ENCODE measurements at regions not wholly inside any gene's neighbourhood (a gene's known extent, or its start where the extent isn't known, plus 50 kb on each side); places are given as distances from the start of the nearest gene placed in this dataset.
A peak's percentile ranks its signal among the peaks of the same experiment; 100 is the strongest.
"Not testable (repeated sequence)": the region's sequence is repeated elsewhere in the genome, so short reads cannot be mapped to it uniquely, and the experiment has no call there.

DNA sequence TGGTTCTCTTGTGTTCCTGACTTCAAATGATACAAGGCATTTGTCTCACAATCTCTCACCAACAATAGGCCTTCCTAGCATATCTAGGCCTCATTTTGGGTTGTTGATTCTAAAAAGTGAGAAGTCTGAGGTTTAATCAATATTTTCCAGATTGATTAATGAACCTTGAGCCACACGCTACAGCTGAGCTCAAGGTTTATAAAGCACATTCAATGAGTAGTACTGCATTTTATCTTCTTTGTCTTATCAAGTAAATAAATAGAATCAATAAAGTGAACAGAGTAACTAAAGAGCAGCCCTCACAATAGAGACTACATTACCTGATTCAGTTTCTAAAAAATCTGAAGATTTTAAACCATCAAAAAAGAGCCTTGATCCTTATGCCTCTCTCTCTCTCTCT, 407.5 kb upstream of the CLEC14A start:
- H3K4me3 ChIP-seq, result no peak overlapping the region
- TF ChIP-seq, protein P1, sequence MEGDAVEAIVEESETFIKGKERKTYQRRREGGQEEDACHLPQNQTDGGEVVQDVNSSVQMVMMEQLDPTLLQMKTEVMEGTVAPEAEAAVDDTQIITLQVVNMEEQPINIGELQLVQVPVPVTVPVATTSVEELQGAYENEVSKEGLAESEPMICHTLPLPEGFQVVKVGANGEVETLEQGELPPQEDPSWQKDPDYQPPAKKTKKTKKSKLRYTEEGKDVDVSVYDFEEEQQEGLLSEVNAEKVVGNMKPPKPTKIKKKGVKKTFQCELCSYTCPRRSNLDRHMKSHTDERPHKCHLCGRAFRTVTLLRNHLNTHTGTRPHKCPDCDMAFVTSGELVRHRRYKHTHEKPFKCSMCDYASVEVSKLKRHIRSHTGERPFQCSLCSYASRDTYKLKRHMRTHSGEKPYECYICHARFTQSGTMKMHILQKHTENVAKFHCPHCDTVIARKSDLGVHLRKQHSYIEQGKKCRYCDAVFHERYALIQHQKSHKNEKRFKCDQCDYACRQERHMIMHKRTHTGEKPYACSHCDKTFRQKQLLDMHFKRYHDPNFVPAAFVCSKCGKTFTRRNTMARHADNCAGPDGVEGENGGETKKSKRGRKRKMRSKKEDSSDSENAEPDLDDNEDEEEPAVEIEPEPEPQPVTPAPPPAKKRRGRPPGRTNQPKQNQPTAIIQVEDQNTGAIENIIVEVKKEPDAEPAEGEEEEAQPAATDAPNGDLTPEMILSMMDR (conservative IDR thresholded peaks at IDR 0.05), result no peak
- no peak for TF ChIP-seq EZH2 (IDR thresholded peaks at IDR 0.05; ENCODE audit: low read depth)
- no TSS peak for BruUV-seq (replicated peaks)
- no peak overlapping the region for H3K27ac ChIP-seq
- no peak overlapping the region for H2AFZ ChIP-seq
- ChIA-PET POLR2A (ENCODE audit: unreplicated experiment) (no interaction called here), CTCF (no interaction called here)
- no peaks in the 10 kb centered on the region for H4K20me1 ChIP-seq (ENCODE audit: insufficient read depth)
- H3K4me2 ChIP-seq, result no peak overlapping the region
- H3K9me3 ChIP-seq (ENCODE audit: insufficient read depth, low read depth), result no peaks in the 10 kb centered on the region
- H3K9me2 ChIP-seq (ENCODE audit: insufficient read depth), result no peaks in the 10 kb centered on the region
- no peaks in the 10 kb centered on the region for H3K4me1 ChIP-seq (replicated peaks; ENCODE audit: insufficient read depth)
- no peaks in the 10 kb centered on the region for H3K27me3 ChIP-seq (ENCODE audit: insufficient read depth, low read depth)
- intact Hi-C loops (cut with micrococcal nuclease; ENCODE audit: unreplicated experiment), result no loop called here
- H3K36me3 ChIP-seq (ENCODE audit: low read depth), result no peaks in the 10 kb centered on the region
- no peaks in the 10 kb centered on the region for H3K79me2 ChIP-seq (ENCODE audit: low read depth)
- H3F3A ChIP-seq (ENCODE audit: insufficient read depth, low read depth), result no peaks in the 10 kb centered on the region
- no peak for DNase-seq

DNA sequence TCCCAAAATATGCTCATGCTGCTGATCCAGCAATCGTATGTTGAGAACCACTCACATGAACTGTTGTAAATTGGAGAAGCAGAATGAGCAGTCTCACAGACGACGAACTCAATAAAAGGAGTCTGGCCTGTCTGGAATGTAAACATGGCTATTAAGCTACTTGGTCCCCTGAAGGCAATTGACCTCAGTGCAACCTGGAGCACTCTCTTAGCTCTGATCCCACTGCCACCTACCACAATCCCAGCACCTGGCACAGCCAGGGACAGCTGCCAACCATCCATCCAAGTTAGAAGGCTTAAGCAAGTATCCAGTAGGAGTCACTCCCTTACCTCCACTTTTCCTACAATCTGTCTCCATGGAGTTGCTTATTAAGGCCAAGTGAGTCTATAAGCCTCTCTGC, 406.9 kb upstream of the CLEC14A start:
- Histone ChIP-seq H3K4me2 (no peak overlapping the region), H3K27me3 (ENCODE audit: insufficient read depth, low read depth) (no peaks in the 10 kb centered on the region), H4K20me1 (ENCODE audit: insufficient read depth) (no peaks in the 10 kb centered on the region), H3F3A (ENCODE audit: insufficient read depth, low read depth) (no peaks in the 10 kb centered on the region), H3K9me2 (ENCODE audit: insufficient read depth) (no peaks in the 10 kb centered on the region), H3K27ac (no peak overlapping the region), H2AFZ (no peak overlapping the region), H3K4me3 (no peak overlapping the region), H3K4me1 (replicated peaks; ENCODE audit: insufficient read depth) (no peaks in the 10 kb centered on the region), H3K79me2 (ENCODE audit: low read depth) (no peaks in the 10 kb centered on the region), H3K36me3 (ENCODE audit: low read depth) (no peaks in the 10 kb centered on the region), H3K9me3 (ENCODE audit: insufficient read depth, low read depth) (no peaks in the 10 kb centered on the region)
- POLR2A ChIA-PET (ENCODE audit: unreplicated experiment), result no interaction called here
- intact Hi-C loops (cut with micrococcal nuclease; ENCODE audit: unreplicated experiment), result no loop called here
- TF ChIP-seq, protein P1 (conservative IDR thresholded peaks at IDR 0.05), result no peak
- no peak for TF ChIP-seq EZH2 (IDR thresholded peaks at IDR 0.05; ENCODE audit: low read depth)
- CTCF ChIA-PET, result no interaction called here
- BruUV-seq (replicated peaks), result no TSS peak
- DNase-seq, result peak; percentile 3 to 35

DNA sequence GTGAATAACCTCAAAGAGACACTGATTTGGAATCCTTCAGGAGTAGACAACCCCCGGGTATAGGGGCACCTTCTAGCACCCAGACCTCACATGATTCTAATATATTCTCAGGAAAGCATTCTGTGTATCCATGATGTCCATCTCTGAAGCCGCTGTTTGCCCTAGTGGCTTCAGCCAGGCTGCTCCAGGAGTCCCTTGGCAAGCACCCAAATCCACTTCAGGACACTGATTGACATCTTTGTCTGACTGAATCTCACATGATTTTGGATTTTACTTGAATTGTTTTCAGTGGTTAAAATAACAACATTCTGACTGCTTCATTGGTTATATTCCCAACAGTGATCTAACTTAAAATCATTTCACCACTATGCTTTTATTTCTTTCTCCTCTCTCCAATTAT, 390.5 kb upstream of the CLEC14A start:
- Histone ChIP-seq H3K79me2 (ENCODE audit: low read depth) (no peaks in the 10 kb centered on the region), H3K9me3 (ENCODE audit: insufficient read depth, low read depth) (no peaks in the 10 kb centered on the region), H2AFZ (0 out of 2 replicates have a peak overlapping the region, but pooled peaks have one; percentile 22), H3F3A (ENCODE audit: insufficient read depth, low read depth) (no peaks in the 10 kb centered on the region), H3K4me3 (no peak overlapping the region), H3K4me1 (replicated peaks; ENCODE audit: insufficient read depth) (no peaks in the 10 kb centered on the region), H3K4me2 (no peak overlapping the region), H4K20me1 (ENCODE audit: insufficient read depth) (no peaks in the 10 kb centered on the region), H3K27me3 (ENCODE audit: insufficient read depth, low read depth) (no peaks in the 10 kb centered on the region), H3K27ac (no peak overlapping the region), H3K36me3 (ENCODE audit: low read depth) (no peaks in the 10 kb centered on the region), H3K9me2 (ENCODE audit: insufficient read depth) (no peaks in the 10 kb centered on the region)
- ChIA-PET CTCF (no interaction called here), POLR2A (ENCODE audit: unreplicated experiment) (no interaction called here)
- intact Hi-C loops (cut with micrococcal nuclease; ENCODE audit: unreplicated experiment), result no loop called here
- DNase-seq, result no peak
- no TSS peak for BruUV-seq (replicated peaks)
- TF ChIP-seq, protein P1 (conservative IDR thresholded peaks at IDR 0.05), result no peak
- TF ChIP-seq EZH2 (IDR thresholded peaks at IDR 0.05; ENCODE audit: low read depth), result no peak

DNA sequence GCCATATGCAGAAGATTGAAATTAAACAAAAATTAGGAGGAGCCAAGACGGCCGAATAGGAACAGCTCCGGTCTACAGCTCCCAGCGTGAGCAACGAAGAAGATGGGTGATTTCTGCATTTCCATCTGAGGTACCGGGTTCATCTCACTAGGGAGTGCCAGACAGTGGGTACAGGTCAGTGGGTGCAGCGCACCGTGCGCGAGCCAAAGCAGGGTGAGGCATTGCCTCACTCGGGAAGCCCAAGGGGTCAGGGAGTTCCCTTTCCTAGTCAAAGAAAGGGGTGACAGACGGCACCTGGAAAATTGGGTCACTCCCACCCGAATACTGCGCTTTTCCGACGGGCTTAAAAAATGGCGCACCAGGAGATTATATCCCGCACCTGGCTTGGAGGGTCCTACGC, 379.0 kb upstream of the CLEC14A start:
- not testable (repeated sequence) for H2AFZ ChIP-seq; H4K20me1 ChIP-seq (ENCODE audit: insufficient read depth)

More for the DNA sequence above, 379.0 kb upstream of the CLEC14A start:
- BruUV-seq (replicated peaks); intact Hi-C loops (cut with micrococcal nuclease; ENCODE audit: unreplicated experiment); CTCF ChIA-PET; H3K9me2 ChIP-seq (ENCODE audit: insufficient read depth); POLR2A ChIA-PET (ENCODE audit: unreplicated experiment); H3K4me3 ChIP-seq; H3K4me2 ChIP-seq; H3K27ac ChIP-seq; H3K79me2 ChIP-seq (ENCODE audit: low read depth); H3F3A ChIP-seq (ENCODE audit: insufficient read depth, low read depth); H3K9me3 ChIP-seq (ENCODE audit: insufficient read depth, low read depth); H3K36me3 ChIP-seq (ENCODE audit: low read depth); H3K4me1 ChIP-seq (replicated peaks; ENCODE audit: insufficient read depth); H3K27me3 ChIP-seq (ENCODE audit: insufficient read depth, low read depth); DNase-seq: not testable (repeated sequence)
